WTC11 (cell line): ENCODE measurements at regions not wholly inside any gene's neighbourhood (a gene's known extent, or its start where the extent isn't known, plus 50 kb on each side); places are given as distances from the start of the nearest gene placed in this dataset.

ENCODE experiments used
- ATAC-seq: fragments of 200-7000 bp; cut with Tn5 transposase; 2 replicates; pipeline ENCODE4 v1.10.0; 2021; ENCODE audit warnings: mild to moderate bottlenecking, moderate library complexity
- CTCF ChIA-PET: fragments of 300-600 bp; sonication (Branson Sonifier 250); formaldehyde crosslinking; loops from one replicate; lab custom pipeline; 2021; ENCODE audit warnings: antibody characterized with exemption; lab: Charles Lee
- POLR2A ChIA-PET: fragments of 350-600 bp; sonication (Branson Sonifier 250); formaldehyde crosslinking; loops from one replicate; lab custom pipeline; 2021; ENCODE audit warnings: antibody characterized with exemption; lab: Charles Lee
- DNase-seq: peaks from one replicate; pipeline ENCODE4 v3.0.0; 2021; ENCODE audit warnings: low spot score
- H3K27ac Mint-ChIP-seq: 2 replicates; pipeline ENCODE4 v1.8.0; 2021; ENCODE audit warnings: mixed read lengths
- H3K27me3 Mint-ChIP-seq: 2 replicates; pipeline ENCODE4 v1.8.0; 2021; ENCODE audit warnings: low read depth, mild to moderate bottlenecking, moderate library complexity, mixed read lengths
- H3K36me3 Mint-ChIP-seq: 2 replicates; pipeline ENCODE4 v1.8.0; 2021; ENCODE audit warnings: mixed read lengths
- H3K4me1 Mint-ChIP-seq: 2 replicates; pipeline ENCODE4 v1.8.0; 2022; ENCODE audit warnings: mixed read lengths
- H3K4me3 Mint-ChIP-seq: 2 replicates; pipeline ENCODE4 v1.8.0; 2021; ENCODE audit warnings: mild to moderate bottlenecking, moderate library complexity, mixed read lengths
- H3K9me3 Mint-ChIP-seq: 2 replicates; pipeline ENCODE4 v1.8.0; 2021; ENCODE audit warnings: mixed read lengths
- ATF1 ChIP-seq: sonication (generic); formaldehyde crosslinking; IDR thresholded peaks from 2 replicates; pipeline ENCODE4 v1.8.1; 2023; ENCODE audit warnings: mild to moderate bottlenecking, moderate library complexity, missing genetic modification reagents
- CREB1 ChIP-seq: sonication (generic); formaldehyde crosslinking; IDR thresholded peaks from 2 replicates; pipeline ENCODE4 v1.8.0; 2023; ENCODE audit warnings: mild to moderate bottlenecking, missing genetic modification reagents
- MXD4 ChIP-seq: fragments of 250-450 bp; sonication (Bioruptor Pico); IDR thresholded peaks from 2 replicates; pipeline ENCODE4 v1.8.0; 2021; ENCODE audit warnings: mild to moderate bottlenecking, moderate library complexity, borderline replicate concordance
- NFYB ChIP-seq: sonication (generic); formaldehyde crosslinking; conservative IDR thresholded peaks from 2 replicates; pipeline ENCODE4 v1.8.0; 2022; ENCODE audit warnings: low read depth, missing genetic modification reagents
- PRRX2 ChIP-seq: fragments of 250-450 bp; sonication (Bioruptor Pico); IDR thresholded peaks from 2 replicates; pipeline ENCODE4 v1.8.0; 2021; ENCODE audit warnings: mild to moderate bottlenecking
- TEAD4 ChIP-seq: sonication (generic); formaldehyde crosslinking; IDR thresholded peaks from 2 replicates; pipeline ENCODE4 v1.8.0; 2022; ENCODE audit warnings: mild to moderate bottlenecking, missing genetic modification reagents
- ZNF317 ChIP-seq: sonication (generic); formaldehyde crosslinking; IDR thresholded peaks from 2 replicates; pipeline ENCODE4 v1.8.1; 2023; ENCODE audit warnings: low read depth, mild to moderate bottlenecking, moderate library complexity, missing genetic modification reagents, borderline replicate concordance
- TF ChIP-seq, protein P1 (sequence below): sonication (generic); formaldehyde crosslinking; IDR thresholded peaks from 2 replicates; pipeline ENCODE4 v1.8.1; 2023; ENCODE audit warnings: mild to moderate bottlenecking, missing genetic modification reagents, moderate library complexity
- TF ChIP-seq, protein P2 (sequence below): sonication (generic); formaldehyde crosslinking; IDR thresholded peaks from 2 replicates; pipeline ENCODE4 v1.8.1; 2023; ENCODE audit warnings: mild to moderate bottlenecking, missing genetic modification reagents, borderline replicate concordance
- TF ChIP-seq, protein P3 (sequence below): sonication (generic); formaldehyde crosslinking; IDR thresholded peaks from 2 replicates; pipeline ENCODE4 v1.8.1; 2023; ENCODE audit warnings: mild to moderate bottlenecking, missing genetic modification reagents, moderate library complexity
- TF ChIP-seq, protein P4 (sequence below): fragments of 250-450 bp; sonication (Bioruptor Pico); IDR thresholded peaks from 2 replicates; pipeline ENCODE4 v1.9.0; 2021; ENCODE audit warnings: mild to moderate bottlenecking
- TF ChIP-seq, protein P5 (sequence below): sonication (generic); formaldehyde crosslinking; IDR thresholded peaks from 2 replicates; pipeline ENCODE4 v1.8.1; 2022; ENCODE audit warnings: mild to moderate bottlenecking, missing genetic modification reagents, moderate library complexity, borderline replicate concordance
- TF ChIP-seq, protein P6 (sequence below): sonication (generic); formaldehyde crosslinking; IDR thresholded peaks from 2 replicates; pipeline ENCODE4 v1.8.1; 2023; ENCODE audit warnings: mild to moderate bottlenecking, missing genetic modification reagents
- TF ChIP-seq, protein P7 (sequence below): sonication (generic); formaldehyde crosslinking; IDR thresholded peaks from 2 replicates; pipeline ENCODE4 v1.8.0; 2023; ENCODE audit warnings: mild to moderate bottlenecking, missing genetic modification reagents

DNA sequence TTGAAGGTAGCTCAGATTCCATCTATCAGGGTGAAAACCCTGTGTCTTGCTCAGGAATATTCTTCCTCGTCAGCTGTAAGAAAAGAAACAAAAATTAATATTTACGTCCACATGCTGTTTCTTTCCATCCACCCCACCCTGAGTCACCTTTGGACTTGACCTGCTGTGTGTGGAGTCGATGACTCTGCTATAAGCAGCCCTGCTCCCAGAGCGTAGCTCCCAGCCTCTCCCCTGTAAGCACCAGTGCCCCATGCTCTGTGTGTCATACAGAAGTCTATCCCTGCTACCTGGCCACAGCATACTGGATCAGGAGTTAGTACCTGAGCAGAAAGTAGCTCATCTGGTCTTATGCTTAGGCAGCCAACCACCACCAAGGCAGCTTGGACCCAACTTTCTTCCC lies 223.6 kb downstream of the SOD2 start (continued):
- TF ChIP-seq, protein P1, sequence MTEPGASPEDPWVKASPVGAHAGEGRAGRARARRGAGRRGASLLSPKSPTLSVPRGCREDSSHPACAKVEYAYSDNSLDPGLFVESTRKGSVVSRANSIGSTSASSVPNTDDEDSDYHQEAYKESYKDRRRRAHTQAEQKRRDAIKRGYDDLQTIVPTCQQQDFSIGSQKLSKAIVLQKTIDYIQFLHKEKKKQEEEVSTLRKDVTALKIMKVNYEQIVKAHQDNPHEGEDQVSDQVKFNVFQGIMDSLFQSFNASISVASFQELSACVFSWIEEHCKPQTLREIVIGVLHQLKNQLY (CRISPR knock-in tag) = no peak
- TF ChIP-seq, protein P2, sequence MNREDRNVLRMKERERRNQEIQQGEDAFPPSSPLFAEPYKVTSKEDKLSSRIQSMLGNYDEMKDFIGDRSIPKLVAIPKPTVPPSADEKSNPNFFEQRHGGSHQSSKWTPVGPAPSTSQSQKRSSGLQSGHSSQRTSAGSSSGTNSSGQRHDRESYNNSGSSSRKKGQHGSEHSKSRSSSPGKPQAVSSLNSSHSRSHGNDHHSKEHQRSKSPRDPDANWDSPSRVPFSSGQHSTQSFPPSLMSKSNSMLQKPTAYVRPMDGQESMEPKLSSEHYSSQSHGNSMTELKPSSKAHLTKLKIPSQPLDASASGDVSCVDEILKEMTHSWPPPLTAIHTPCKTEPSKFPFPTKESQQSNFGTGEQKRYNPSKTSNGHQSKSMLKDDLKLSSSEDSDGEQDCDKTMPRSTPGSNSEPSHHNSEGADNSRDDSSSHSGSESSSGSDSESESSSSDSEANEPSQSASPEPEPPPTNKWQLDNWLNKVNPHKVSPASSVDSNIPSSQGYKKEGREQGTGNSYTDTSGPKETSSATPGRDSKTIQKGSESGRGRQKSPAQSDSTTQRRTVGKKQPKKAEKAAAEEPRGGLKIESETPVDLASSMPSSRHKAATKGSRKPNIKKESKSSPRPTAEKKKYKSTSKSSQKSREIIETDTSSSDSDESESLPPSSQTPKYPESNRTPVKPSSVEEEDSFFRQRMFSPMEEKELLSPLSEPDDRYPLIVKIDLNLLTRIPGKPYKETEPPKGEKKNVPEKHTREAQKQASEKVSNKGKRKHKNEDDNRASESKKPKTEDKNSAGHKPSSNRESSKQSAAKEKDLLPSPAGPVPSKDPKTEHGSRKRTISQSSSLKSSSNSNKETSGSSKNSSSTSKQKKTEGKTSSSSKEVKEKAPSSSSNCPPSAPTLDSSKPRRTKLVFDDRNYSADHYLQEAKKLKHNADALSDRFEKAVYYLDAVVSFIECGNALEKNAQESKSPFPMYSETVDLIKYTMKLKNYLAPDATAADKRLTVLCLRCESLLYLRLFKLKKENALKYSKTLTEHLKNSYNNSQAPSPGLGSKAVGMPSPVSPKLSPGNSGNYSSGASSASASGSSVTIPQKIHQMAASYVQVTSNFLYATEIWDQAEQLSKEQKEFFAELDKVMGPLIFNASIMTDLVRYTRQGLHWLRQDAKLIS (CRISPR knock-in tag) = no peak
- TF ChIP-seq PRRX2 (CRISPR knock-in tag) (no peak), CREB1 (no peak), NFYB (CRISPR knock-in tag) (no peak), MXD4 (no peak)
- TF ChIP-seq, protein P3, sequence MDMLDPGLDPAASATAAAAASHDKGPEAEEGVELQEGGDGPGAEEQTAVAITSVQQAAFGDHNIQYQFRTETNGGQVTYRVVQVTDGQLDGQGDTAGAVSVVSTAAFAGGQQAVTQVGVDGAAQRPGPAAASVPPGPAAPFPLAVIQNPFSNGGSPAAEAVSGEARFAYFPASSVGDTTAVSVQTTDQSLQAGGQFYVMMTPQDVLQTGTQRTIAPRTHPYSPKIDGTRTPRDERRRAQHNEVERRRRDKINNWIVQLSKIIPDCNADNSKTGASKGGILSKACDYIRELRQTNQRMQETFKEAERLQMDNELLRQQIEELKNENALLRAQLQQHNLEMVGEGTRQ (CRISPR knock-in tag) = no peak
- TF ChIP-seq, protein P4, sequence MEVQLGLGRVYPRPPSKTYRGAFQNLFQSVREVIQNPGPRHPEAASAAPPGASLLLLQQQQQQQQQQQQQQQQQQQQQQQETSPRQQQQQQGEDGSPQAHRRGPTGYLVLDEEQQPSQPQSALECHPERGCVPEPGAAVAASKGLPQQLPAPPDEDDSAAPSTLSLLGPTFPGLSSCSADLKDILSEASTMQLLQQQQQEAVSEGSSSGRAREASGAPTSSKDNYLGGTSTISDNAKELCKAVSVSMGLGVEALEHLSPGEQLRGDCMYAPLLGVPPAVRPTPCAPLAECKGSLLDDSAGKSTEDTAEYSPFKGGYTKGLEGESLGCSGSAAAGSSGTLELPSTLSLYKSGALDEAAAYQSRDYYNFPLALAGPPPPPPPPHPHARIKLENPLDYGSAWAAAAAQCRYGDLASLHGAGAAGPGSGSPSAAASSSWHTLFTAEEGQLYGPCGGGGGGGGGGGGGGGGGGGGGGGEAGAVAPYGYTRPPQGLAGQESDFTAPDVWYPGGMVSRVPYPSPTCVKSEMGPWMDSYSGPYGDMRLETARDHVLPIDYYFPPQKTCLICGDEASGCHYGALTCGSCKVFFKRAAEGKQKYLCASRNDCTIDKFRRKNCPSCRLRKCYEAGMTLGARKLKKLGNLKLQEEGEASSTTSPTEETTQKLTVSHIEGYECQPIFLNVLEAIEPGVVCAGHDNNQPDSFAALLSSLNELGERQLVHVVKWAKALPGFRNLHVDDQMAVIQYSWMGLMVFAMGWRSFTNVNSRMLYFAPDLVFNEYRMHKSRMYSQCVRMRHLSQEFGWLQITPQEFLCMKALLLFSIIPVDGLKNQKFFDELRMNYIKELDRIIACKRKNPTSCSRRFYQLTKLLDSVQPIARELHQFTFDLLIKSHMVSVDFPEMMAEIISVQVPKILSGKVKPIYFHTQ = no peak
- TF ChIP-seq, protein P5, sequence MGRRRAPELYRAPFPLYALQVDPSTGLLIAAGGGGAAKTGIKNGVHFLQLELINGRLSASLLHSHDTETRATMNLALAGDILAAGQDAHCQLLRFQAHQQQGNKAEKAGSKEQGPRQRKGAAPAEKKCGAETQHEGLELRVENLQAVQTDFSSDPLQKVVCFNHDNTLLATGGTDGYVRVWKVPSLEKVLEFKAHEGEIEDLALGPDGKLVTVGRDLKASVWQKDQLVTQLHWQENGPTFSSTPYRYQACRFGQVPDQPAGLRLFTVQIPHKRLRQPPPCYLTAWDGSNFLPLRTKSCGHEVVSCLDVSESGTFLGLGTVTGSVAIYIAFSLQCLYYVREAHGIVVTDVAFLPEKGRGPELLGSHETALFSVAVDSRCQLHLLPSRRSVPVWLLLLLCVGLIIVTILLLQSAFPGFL (CRISPR knock-in tag) = no peak
- TF ChIP-seq, all 79 proteins: peak for 0

DNA sequence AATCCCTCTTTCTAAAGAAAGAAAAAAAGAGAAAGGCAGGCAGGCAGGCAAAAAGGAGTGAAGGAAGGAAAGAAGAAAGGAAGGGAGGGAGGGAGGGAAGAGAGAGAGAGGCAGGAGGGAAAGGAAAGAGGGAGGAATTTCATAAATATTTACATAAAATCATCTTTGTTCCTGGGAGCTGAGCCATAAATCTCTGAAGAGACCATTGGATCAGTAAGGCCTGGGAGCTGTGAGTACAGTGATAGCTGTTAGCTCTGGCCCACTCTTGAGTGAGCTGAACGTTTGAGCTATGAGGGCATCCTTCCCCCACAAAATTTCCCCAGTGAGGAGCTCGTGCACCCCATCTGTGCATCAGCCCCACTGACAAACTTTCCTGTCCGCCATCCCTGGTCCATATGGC lies 224.0 kb downstream of the SOD2 start:
- CTCF ChIA-PET = interaction anchor here (0.8 to 1.0 kb wide), 3 partner anchors 72 to 301 kb away, joined by 3 to 4 read pairs (median 3); no protein-coding TSS in a partner anchor
- no peak for ATAC-seq
- TF ChIP-seq, protein P6, sequence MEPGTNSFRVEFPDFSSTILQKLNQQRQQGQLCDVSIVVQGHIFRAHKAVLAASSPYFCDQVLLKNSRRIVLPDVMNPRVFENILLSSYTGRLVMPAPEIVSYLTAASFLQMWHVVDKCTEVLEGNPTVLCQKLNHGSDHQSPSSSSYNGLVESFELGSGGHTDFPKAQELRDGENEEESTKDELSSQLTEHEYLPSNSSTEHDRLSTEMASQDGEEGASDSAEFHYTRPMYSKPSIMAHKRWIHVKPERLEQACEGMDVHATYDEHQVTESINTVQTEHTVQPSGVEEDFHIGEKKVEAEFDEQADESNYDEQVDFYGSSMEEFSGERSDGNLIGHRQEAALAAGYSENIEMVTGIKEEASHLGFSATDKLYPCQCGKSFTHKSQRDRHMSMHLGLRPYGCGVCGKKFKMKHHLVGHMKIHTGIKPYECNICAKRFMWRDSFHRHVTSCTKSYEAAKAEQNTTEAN (CRISPR knock-in tag) = no peak
- no peak for TF ChIP-seq TEAD4 (CRISPR knock-in tag)
- TF ChIP-seq ZNF317 = no peak
- TF ChIP-seq, protein P5 (CRISPR knock-in tag) = no peak
- no peak for TF ChIP-seq ATF1
- TF ChIP-seq, protein P7, sequence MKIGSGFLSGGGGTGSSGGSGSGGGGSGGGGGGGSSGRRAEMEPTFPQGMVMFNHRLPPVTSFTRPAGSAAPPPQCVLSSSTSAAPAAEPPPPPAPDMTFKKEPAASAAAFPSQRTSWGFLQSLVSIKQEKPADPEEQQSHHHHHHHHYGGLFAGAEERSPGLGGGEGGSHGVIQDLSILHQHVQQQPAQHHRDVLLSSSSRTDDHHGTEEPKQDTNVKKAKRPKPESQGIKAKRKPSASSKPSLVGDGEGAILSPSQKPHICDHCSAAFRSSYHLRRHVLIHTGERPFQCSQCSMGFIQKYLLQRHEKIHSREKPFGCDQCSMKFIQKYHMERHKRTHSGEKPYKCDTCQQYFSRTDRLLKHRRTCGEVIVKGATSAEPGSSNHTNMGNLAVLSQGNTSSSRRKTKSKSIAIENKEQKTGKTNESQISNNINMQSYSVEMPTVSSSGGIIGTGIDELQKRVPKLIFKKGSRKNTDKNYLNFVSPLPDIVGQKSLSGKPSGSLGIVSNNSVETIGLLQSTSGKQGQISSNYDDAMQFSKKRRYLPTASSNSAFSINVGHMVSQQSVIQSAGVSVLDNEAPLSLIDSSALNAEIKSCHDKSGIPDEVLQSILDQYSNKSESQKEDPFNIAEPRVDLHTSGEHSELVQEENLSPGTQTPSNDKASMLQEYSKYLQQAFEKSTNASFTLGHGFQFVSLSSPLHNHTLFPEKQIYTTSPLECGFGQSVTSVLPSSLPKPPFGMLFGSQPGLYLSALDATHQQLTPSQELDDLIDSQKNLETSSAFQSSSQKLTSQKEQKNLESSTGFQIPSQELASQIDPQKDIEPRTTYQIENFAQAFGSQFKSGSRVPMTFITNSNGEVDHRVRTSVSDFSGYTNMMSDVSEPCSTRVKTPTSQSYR (CRISPR knock-in tag) = no peak
- TF ChIP-seq, all 79 proteins: peak for 0
- Mint-ChIP-seq H3K36me3 (peaks cover 11% of the 10 kb centered on the region), H3K4me3 (no peak overlapping the region), H3K4me1 (no peaks in the 10 kb centered on the region; the same call in 1 of the 2 replicates), H3K27ac (no peak overlapping the region), H3K9me3 (peaks cover 35% of the 10 kb centered on the region), H3K27me3 (peaks cover 5% of the 10 kb centered on the region)
- no peak for DNase-seq
- POLR2A ChIA-PET = no interaction called here
